CD14-positive monocyte (primary cell): ENCODE measurements at regions not wholly inside any gene's neighbourhood (a gene's known extent, or its start where the extent isn't known, plus 50 kb on each side); places are given as distances from the start of the nearest gene placed in this dataset.

Experiments used
- DNase-seq, 3 donors: peaks; one replicate each; pipeline ENCODE4 v3.0.0-alpha.2; 2011 to 2022
- H2AFZ ChIP-seq: 2 replicates; pipeline ENCODE4 v1.6.0; 2012; ENCODE audit warnings: mild to moderate bottlenecking, low read depth, low read length, inconsistent platforms; ENCODE audit not compliant: insufficient read depth, poor library complexity, severe bottlenecking
- H3K27ac ChIP-seq, 2 donors: 1 replicate in 1 of 2; 2 replicates in 1 of 2; pipeline ENCODE4 v1.5.1; 2012 to 2013; ENCODE audit warnings: low read length in 2 of 2, control low read depth in 1 of 2, inconsistent platforms in 1 of 2, low read depth in 1 of 2, mild to moderate bottlenecking in 1 of 2
- H3K27me3 ChIP-seq, 2 donors: one replicate each; pipeline versions ENCODE4 v1.6.0 to v1.6.1; 2011 to 2013; ENCODE audit warnings: low read length in 2 of 2; ENCODE audit not compliant: control insufficient read depth in 2 of 2, insufficient read depth in 2 of 2
- H3K36me3 ChIP-seq, 2 donors: replicated peaks in 1 of 2; 1 replicate in 1 of 2; 2 replicates in 1 of 2; pipeline versions ENCODE4 v1.5.1 to v1.6.1; 2012 to 2013; ENCODE audit warnings: low read length in 2 of 2, control low read depth in 1 of 2, inconsistent platforms in 1 of 2, mild to moderate bottlenecking in 1 of 2; ENCODE audit not compliant: insufficient read depth in 2 of 2, control insufficient read depth in 1 of 2
- H3K4me1 ChIP-seq, 2 donors: 1 replicate in 1 of 2; 2 replicates in 1 of 2; pipeline versions ENCODE4 v1.5.1 to v1.6.1; 2012 to 2013; ENCODE audit warnings: low read length in 2 of 2, control low read depth in 1 of 2, inconsistent platforms in 1 of 2, mild to moderate bottlenecking in 1 of 2, moderate library complexity in 1 of 2; ENCODE audit not compliant: insufficient read depth in 2 of 2, control insufficient read depth in 1 of 2
- H3K4me2 ChIP-seq: replicated peaks from 2 replicates; pipeline ENCODE3; 2012; ENCODE audit warnings: low read length, moderate library complexity, mild to moderate bottlenecking; ENCODE audit not compliant: poor library complexity, severe bottlenecking; ENCODE audit errors: extremely low read depth
- H3K4me3 ChIP-seq, 3 experiments: fragments of 200-600 bp in 1 of 3; sonication (generic) in 1 of 3; replicated peaks in 1 of 3; 1 replicate in 2 of 3; 2 replicates in 1 of 3; pipeline ENCODE4 v1.5.1; 2011 to 2013; ENCODE audit warnings: low read length in 3 of 3, mild to moderate bottlenecking in 3 of 3, control low read depth in 2 of 3, low read depth in 2 of 3, inconsistent platforms in 1 of 3, moderate library complexity in 1 of 3
- H3K79me2 ChIP-seq: 2 replicates; pipeline ENCODE4 v1.6.0; 2012; ENCODE audit warnings: mild to moderate bottlenecking, control low read depth, inconsistent platforms, low read length, moderate library complexity; ENCODE audit not compliant: insufficient read depth
- H3K9ac ChIP-seq: 2 replicates; pipeline ENCODE4 v1.6.0; 2017; ENCODE audit warnings: low read length, mild to moderate bottlenecking; ENCODE audit not compliant: insufficient read depth, poor library complexity, severe bottlenecking
- H3K9me3 ChIP-seq, 2 donors: replicated peaks in 1 of 2; 1 replicate in 1 of 2; 2 replicates in 1 of 2; pipeline versions ENCODE4 v1.5.1 to v1.6.1; 2012 to 2013; ENCODE audit warnings: low read length in 2 of 2, control low read depth in 1 of 2; ENCODE audit not compliant: control insufficient read depth in 1 of 2, insufficient read depth in 1 of 2
- H4K20me1 ChIP-seq: 2 replicates; pipeline ENCODE4 v1.6.0; 2012; ENCODE audit warnings: mild to moderate bottlenecking, low read length, control low read depth, moderate library complexity; ENCODE audit not compliant: insufficient read depth
- H3K27ac Mint-ChIP-seq, 7 donors: one replicate each; pipeline ENCODE4 v1.8.0; 2020; ENCODE audit warnings: mild to moderate bottlenecking in 7 of 7, mixed read lengths in 7 of 7, moderate library complexity in 6 of 7, inconsistent platforms in 2 of 7
- H3K27me3 Mint-ChIP-seq, 3 donors: one replicate each; pipeline ENCODE4 v1.8.0; 2021 to 2022; ENCODE audit warnings: low read depth in 3 of 3, mild to moderate bottlenecking in 3 of 3, mixed read lengths in 3 of 3, moderate library complexity in 3 of 3, inconsistent platforms in 1 of 3
- H3K36me3 Mint-ChIP-seq, 2 donors: one replicate each; pipeline ENCODE4 v1.8.0; 2020; ENCODE audit warnings: mixed read lengths in 2 of 2, inconsistent platforms in 1 of 2, mild to moderate bottlenecking in 1 of 2
- H3K4me1 Mint-ChIP-seq: one replicate; pipeline ENCODE4 v1.8.0; 2020; ENCODE audit warnings: mild to moderate bottlenecking, mixed read lengths
- H3K4me3 Mint-ChIP-seq, 2 donors: one replicate each; pipeline ENCODE4 v1.8.0; 2020; ENCODE audit warnings: mild to moderate bottlenecking in 2 of 2, mixed read lengths in 2 of 2, moderate library complexity in 1 of 2
- H3K9me3 Mint-ChIP-seq, 7 donors: one replicate each; pipeline ENCODE4 v1.8.0; 2020 to 2022; ENCODE audit warnings: mixed read lengths in 7 of 7, mild to moderate bottlenecking in 6 of 7, moderate library complexity in 6 of 7, inconsistent platforms in 2 of 7
- CTCF ChIP-seq: fragments of 200-600 bp; IDR thresholded peaks from one replicate; pipeline ENCODE4 v1.8.0; 2022; ENCODE audit warnings: antibody characterized with exemption, mild to moderate bottlenecking
- WGBS: methylation state at CpG from one replicate; pipeline ENCODE4 v1.1.5; 2013; ENCODE audit warnings: missing lambda C conversion rate; ENCODE audit not compliant: insufficient coverage; 5-methylcytosine and 5-hydroxymethylcytosine counted together
- intact Hi-C, 2 donors: fragments of 100-400 bp; cut with micrococcal nuclease; formaldehyde crosslinking; loops; one replicate each; pipeline versions ENCODE4 v1.15.0 to v1.15.1; 2023

GRCh38 chr2:134117676-134118075 is 136.2 kb upstream of the MGAT5 start:
- WGBS = no CpG with 5 or more reads among the region's 2 CpGs
- Histone ChIP-seq H3K27ac (no peak overlapping the region), H3K4me3 (no peak overlapping the region), H3K4me2 (no peak overlapping the region), H3K4me1 (peaks cover 20 to 31% of the 10 kb centered on the region in 2 donors), H2AFZ (no peak overlapping the region), H3K79me2 (peaks cover 25% of the 10 kb centered on the region), H4K20me1 (peaks cover 16% of the 10 kb centered on the region), H3K27me3 (no peaks in the 10 kb centered on the region), H3K36me3 (no peaks in the 10 kb centered on the region), H3K9me3 (no peaks in the 10 kb centered on the region), H3K9ac (no peak overlapping the region)
- DNase-seq = no peak
- no peak for TF ChIP-seq CTCF
- Mint-ChIP-seq H3K4me1 (peaks cover 25% of the 10 kb centered on the region), H3K9me3 (no peaks in the 10 kb centered on the region), H3K27ac (no peak overlapping the region), H3K36me3 (no peaks in the 10 kb centered on the region), H3K4me3 (no peak overlapping the region), H3K27me3 (no peaks in the 10 kb centered on the region)
- intact Hi-C loops = loop anchor here in 1 of 2 donors (2.0 kb wide), 1 partner anchor 127 kb away; no protein-coding TSS in a partner anchor

GRCh38 chr2:134118279-134119116 is 135.4 kb upstream of the MGAT5 start:
- H3K9me3 ChIP-seq = no peaks in the 10 kb centered on the region
- intact Hi-C loops = loop anchor here in 1 of 2 donors (2.0 kb wide), 1 partner anchor 126 kb away; no protein-coding TSS in a partner anchor
- peaks cover 34% of the 10 kb centered on the region for H3K4me1 Mint-ChIP-seq
- TF ChIP-seq CTCF = peak; percentile 79
- H3K4me3 ChIP-seq = peak overlapping the region in 1 of 3 experiments; percentile 42
- H3K27me3 ChIP-seq = no peaks in the 10 kb centered on the region
- peaks cover 20 to 31% of the 10 kb centered on the region in 2 donors for H3K4me1 ChIP-seq
- H3K36me3 Mint-ChIP-seq = no peaks in the 10 kb centered on the region
- H3K79me2 ChIP-seq = peaks cover 34% of the 10 kb centered on the region
- H3K4me3 Mint-ChIP-seq = peak overlapping the region; percentile 51 to 64
- WGBS = 50% methylated on average over 2 of the region's 8 CpGs
- peak; percentile 75 to 87 (median 85) for DNase-seq
- peak overlapping the region in 3 of 7 donors; percentile 8 to 67 (median 36) for H3K27ac Mint-ChIP-seq
- H3K27me3 Mint-ChIP-seq = no peaks in the 10 kb centered on the region
- H3K4me2 ChIP-seq = peak overlapping the region; percentile 85
- H2AFZ ChIP-seq = peak overlapping the region; percentile 7
- no peaks in the 10 kb centered on the region for H3K36me3 ChIP-seq
- H3K27ac ChIP-seq = no peak overlapping the region
- no peak overlapping the region for H3K9ac ChIP-seq
- no peaks in the 10 kb centered on the region for H3K9me3 Mint-ChIP-seq
- peaks cover 23% of the 10 kb centered on the region for H4K20me1 ChIP-seq
